AG09309 (cell line): ENCODE measurements at regions not wholly inside any gene's neighbourhood (a gene's known extent, or its start where the extent isn't known, plus 50 kb on each side); places are given as distances from the start of the nearest gene placed in this dataset.

Experiments
- DNase-seq: peaks from one replicate; pipeline ENCODE4 v3.0.0-alpha.2; 2010; ENCODE audit warnings: low read depth
- H3K4me3 ChIP-seq: 2 replicates; pipeline ENCODE4 v1.5.1; 2011; ENCODE audit warnings: mild to moderate bottlenecking, low read depth, low read length, moderate library complexity; ENCODE audit not compliant: control insufficient read depth
- CTCF ChIP-seq: IDR thresholded peaks from 2 replicates; pipeline ENCODE4 v1.5.1; 2011; ENCODE audit warnings: mild to moderate bottlenecking, low read depth, low read length, inconsistent platforms; ENCODE audit not compliant: insufficient read depth, control insufficient read depth; ENCODE audit errors: missing control alignments

GRCh38 chr22:27192135-27192829 is 534.9 kb downstream of the MIAT start:
- no peak for TF ChIP-seq CTCF
- no peak for DNase-seq
- no peak overlapping the region for H3K4me3 ChIP-seq

- no peak for TF ChIP-seq CTCF
- DNase-seq: no peak
Measured at GRCh38 chr22:27193215-27193614, 535.8 kb downstream of the MIAT start.

GRCh38 chr22:27193636-27194035 is 536.2 kb downstream of the MIAT start:
- no peak overlapping the region for H3K4me3 ChIP-seq
- DNase-seq: no peak
- no peak for TF ChIP-seq CTCF

More at GRCh38 chr22:27193215-27193614, 535.8 kb downstream of the MIAT start:
- H3K4me3 ChIP-seq: no peak overlapping the region

GRCh38 chr22:27194096-27194748 is 536.8 kb downstream of the MIAT start:
- H3K4me3 ChIP-seq: no peak overlapping the region
- TF ChIP-seq CTCF: no peak
- DNase-seq: no peak

- no peak for TF ChIP-seq CTCF
- H3K4me3 ChIP-seq: no peak overlapping the region
- DNase-seq: no peak
Measured at GRCh38 chr22:27195094-27195493, 537.7 kb downstream of the MIAT start.

GRCh38 chr22:27195494-27195893 is 538.1 kb downstream of the MIAT start:
- no peak for DNase-seq
- TF ChIP-seq CTCF: no peak
- H3K4me3 ChIP-seq: no peak overlapping the region

- TF ChIP-seq CTCF: no peak
- H3K4me3 ChIP-seq: no peak overlapping the region
- no peak for DNase-seq
Measured at GRCh38 chr22:27196606-27197005, 539.2 kb downstream of the MIAT start.
